PC-3 (cell line): ENCODE measurements at regions not wholly inside any gene's neighbourhood (a gene's known extent, or its start where the extent isn't known, plus 50 kb on each side); places are given as distances from the start of the nearest gene placed in this dataset.

Source experiments
- ATAC-seq: fragments of 200-7000 bp; cut with Tn5 transposase; 2 replicates; pipeline ENCODE4 v1.9.1; 2020; ENCODE audit warnings: mild to moderate bottlenecking, moderate library complexity
- BruUV-seq: library from RNA; stranded (reverse); fragments of 400-500 nt; replicated peaks from 2 replicates; lab custom pipeline; 2021; lab: Mats Ljungman, UMichigan
- CTCF ChIA-PET: fragments of 300-600 bp; sonication (Branson Sonifier 250); formaldehyde crosslinking; loops from one replicate; lab custom pipeline; 2022; ENCODE audit warnings: antibody characterized with exemption; lab: Charles Lee
- POLR2A ChIA-PET: fragments of 300-600 bp; sonication (Branson Sonifier 250); formaldehyde crosslinking; loops from one replicate; lab custom pipeline; 2022; ENCODE audit warnings: antibody characterized with exemption; ENCODE audit not compliant: unreplicated experiment; lab: Charles Lee
- DNase-seq: peaks from one replicate; pipeline ENCODE4 v3.0.0-alpha.2; 2015
- H2AFZ ChIP-seq: fragments of 300-600 bp; sonication (generic); 2 replicates; pipeline ENCODE4 v1.6.0; 2016; ENCODE audit warnings: antibody characterized with exemption, low read length
- H3F3A ChIP-seq: fragments of 300-600 bp; sonication (generic); one replicate; pipeline ENCODE4 v1.6.0; 2017; ENCODE audit warnings: antibody characterized with exemption, low read length, control low read depth, mild to moderate bottlenecking; ENCODE audit not compliant: unreplicated experiment
- H3K27ac ChIP-seq: fragments of 300-600 bp; sonication (generic); 2 replicates; pipeline ENCODE4 v1.5.1; 2016; ENCODE audit warnings: mild to moderate bottlenecking, low read length
- H3K27me3 ChIP-seq: fragments of 300-600 bp; sonication (generic); 2 replicates; pipeline ENCODE4 v1.6.1; 2016; ENCODE audit warnings: low read length, mixed read lengths
- H3K36me3 ChIP-seq: fragments of 300-600 bp; sonication (generic); 2 replicates; pipeline ENCODE4 v1.6.1; 2016; ENCODE audit warnings: low read depth, mixed run types, low read length, mixed read lengths
- H3K4me1 ChIP-seq: fragments of 300-600 bp; sonication (generic); 2 replicates; pipeline ENCODE4 v1.5.1; 2016; ENCODE audit warnings: low read length; ENCODE audit not compliant: insufficient read depth
- H3K4me2 ChIP-seq: fragments of 300-600 bp; sonication (generic); 2 replicates; pipeline ENCODE4 v1.6.0; 2016; ENCODE audit warnings: low read length
- H3K4me3 ChIP-seq: fragments of 300-600 bp; sonication (generic); 2 replicates; pipeline ENCODE4 v1.5.1; 2016; ENCODE audit warnings: mild to moderate bottlenecking, low read length, mixed read lengths
- H3K79me2 ChIP-seq: fragments of 300-600 bp; sonication (generic); 2 replicates; pipeline ENCODE4 v1.6.1; 2017; ENCODE audit warnings: low read length, mixed read lengths
- H3K9ac ChIP-seq: fragments of 300-600 bp; sonication (generic); 2 replicates; pipeline ENCODE4 v1.6.0; 2016; ENCODE audit warnings: mild to moderate bottlenecking, low read length
- H3K9me2 ChIP-seq: fragments of 300-600 bp; sonication (generic); replicated peaks from 2 replicates; pipeline ENCODE4 v1.6.1; 2016; ENCODE audit warnings: mixed run types, low read length, mixed read lengths
- H3K9me3 ChIP-seq: fragments of 300-600 bp; sonication (generic); 2 replicates; pipeline ENCODE4 v1.6.1; 2016; ENCODE audit warnings: low read length, mixed read lengths
- H4K20me1 ChIP-seq: fragments of 300-600 bp; sonication (generic); 2 replicates; pipeline ENCODE4 v1.6.1; 2016; ENCODE audit warnings: low read length, mixed read lengths
- CTCF ChIP-seq: fragments of 300-600 bp; sonication (generic); conservative IDR thresholded peaks from 2 replicates; pipeline ENCODE4 v1.5.1; 2017; ENCODE audit warnings: antibody characterized with exemption, low read depth, mild to moderate bottlenecking, low read length
- EZH2 ChIP-seq: fragments of 300-600 bp; sonication (generic); IDR thresholded peaks from one replicate; pipeline ENCODE4 v1.6.1; 2017; ENCODE audit warnings: antibody characterized with exemption, mild to moderate bottlenecking, low read length; ENCODE audit not compliant: unreplicated experiment
- EZH2phosphoT487 ChIP-seq: fragments of 300-600 bp; sonication (generic); IDR thresholded peaks from 2 replicates; pipeline ENCODE4 v1.6.1; 2018; ENCODE audit warnings: mild to moderate bottlenecking, antibody characterized with exemption, low read length, borderline replicate concordance
- intact Hi-C: fragments of 100-400 bp; cut with micrococcal nuclease; formaldehyde crosslinking; loops from 2 replicates; pipeline ENCODE4 v1.9.0; 2023

GRCh38 chr10:22765660-22766547 is 51.5 kb upstream of the PIP4K2A start:
- ATAC-seq (no peak), DNase-seq (no peak)
- Histone ChIP-seq H3K4me3 (no peak overlapping the region), H3K9me3 (no peaks in the 10 kb centered on the region), H3K79me2 (no peaks in the 10 kb centered on the region), H3F3A (no peaks in the 10 kb centered on the region), H3K4me1 (no peaks in the 10 kb centered on the region), H3K9me2 (no peaks in the 10 kb centered on the region), H3K4me2 (no peak overlapping the region), H3K27ac (no peak overlapping the region), H3K9ac (no peak overlapping the region), H2AFZ (no peak overlapping the region), H3K36me3 (no peaks in the 10 kb centered on the region), H3K27me3 (no peaks in the 10 kb centered on the region), H4K20me1 (no peaks in the 10 kb centered on the region)
- ChIA-PET POLR2A (no interaction called here), CTCF (no interaction called here)
- no peak for TF ChIP-seq EZH2phosphoT487
- BruUV-seq = no TSS peak
- intact Hi-C loops = no loop called here

GRCh38 chr10:22764639-22765038 is 50.3 kb upstream of the PIP4K2A start:
- no TSS peak for BruUV-seq
- Histone ChIP-seq H3K9me2 (no peaks in the 10 kb centered on the region), H4K20me1 (no peaks in the 10 kb centered on the region), H3K9me3 (no peaks in the 10 kb centered on the region), H3K27me3 (no peaks in the 10 kb centered on the region), H3K36me3 (no peaks in the 10 kb centered on the region), H3K27ac (no peak overlapping the region), H3K4me2 (no peak overlapping the region), H2AFZ (no peak overlapping the region), H3K9ac (no peak overlapping the region), H3F3A (no peaks in the 10 kb centered on the region), H3K4me3 (no peak overlapping the region), H3K79me2 (no peaks in the 10 kb centered on the region), H3K4me1 (no peaks in the 10 kb centered on the region)
- no peak for TF ChIP-seq CTCF
- TF ChIP-seq EZH2phosphoT487 = no peak
- no peak for TF ChIP-seq EZH2
- ATAC-seq (no peak), DNase-seq (no peak)
- ChIA-PET CTCF (no interaction called here), POLR2A (no interaction called here)
- intact Hi-C loops = no loop called here
